ENCODE measurements at regions not wholly inside any gene's neighbourhood (a gene's known extent, or its start where the extent isn't known, plus 50 kb on each side); places are given as distances from the start of the nearest gene placed in this dataset.
A peak's percentile ranks its signal among the peaks of the same experiment; 100 is the strongest.

DNA sequence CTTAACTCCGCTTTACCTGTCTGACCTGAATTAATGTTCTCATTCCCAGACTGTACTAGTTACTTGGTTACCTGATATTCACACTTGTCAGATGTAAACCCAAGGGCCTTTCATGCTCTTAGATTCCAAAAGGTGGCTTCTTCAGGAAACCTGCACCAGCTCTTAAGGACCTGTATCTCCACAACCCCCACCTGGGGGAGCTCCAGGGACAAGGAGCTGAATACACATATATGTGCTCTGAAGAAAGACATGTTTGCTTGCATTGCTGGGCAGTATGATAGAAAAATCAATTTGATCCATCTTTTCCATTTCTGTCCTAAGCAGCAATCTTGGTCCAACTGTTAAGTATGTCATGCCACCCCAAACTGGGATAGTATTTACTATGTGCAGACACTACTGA is 64.8 kb upstream of the POU3F2 start:
- Histone ChIP-seq H3K4me1 (no peaks in the 10 kb centered on the region), H3K36me3 (no peaks in the 10 kb centered on the region), H3K27me3 (peaks cover 0 to 10% (median 0%) of the 10 kb centered on the region in 9 donors), H3K4me3 (no peak overlapping the region), H3K27ac (no peak overlapping the region), H3K9me3 (no peaks in the 10 kb centered on the region)
- TF ChIP-seq, protein P1, sequence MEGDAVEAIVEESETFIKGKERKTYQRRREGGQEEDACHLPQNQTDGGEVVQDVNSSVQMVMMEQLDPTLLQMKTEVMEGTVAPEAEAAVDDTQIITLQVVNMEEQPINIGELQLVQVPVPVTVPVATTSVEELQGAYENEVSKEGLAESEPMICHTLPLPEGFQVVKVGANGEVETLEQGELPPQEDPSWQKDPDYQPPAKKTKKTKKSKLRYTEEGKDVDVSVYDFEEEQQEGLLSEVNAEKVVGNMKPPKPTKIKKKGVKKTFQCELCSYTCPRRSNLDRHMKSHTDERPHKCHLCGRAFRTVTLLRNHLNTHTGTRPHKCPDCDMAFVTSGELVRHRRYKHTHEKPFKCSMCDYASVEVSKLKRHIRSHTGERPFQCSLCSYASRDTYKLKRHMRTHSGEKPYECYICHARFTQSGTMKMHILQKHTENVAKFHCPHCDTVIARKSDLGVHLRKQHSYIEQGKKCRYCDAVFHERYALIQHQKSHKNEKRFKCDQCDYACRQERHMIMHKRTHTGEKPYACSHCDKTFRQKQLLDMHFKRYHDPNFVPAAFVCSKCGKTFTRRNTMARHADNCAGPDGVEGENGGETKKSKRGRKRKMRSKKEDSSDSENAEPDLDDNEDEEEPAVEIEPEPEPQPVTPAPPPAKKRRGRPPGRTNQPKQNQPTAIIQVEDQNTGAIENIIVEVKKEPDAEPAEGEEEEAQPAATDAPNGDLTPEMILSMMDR (IDR thresholded peaks at IDR 0.05), result peak in 2 of 12 donors; percentile 8 to 10
- TF ChIP-seq POLR2A (IDR thresholded peaks at IDR 0.05), result no peak
- ATAC-seq (no peak), DNase-seq (no peak)
- intact Hi-C loops (cut with DNase I), result no loop called here
- WGBS, 4 donors, result 81 to 91% (median 88%) methylated on average over 1 of the region's 1 CpG

DNA sequence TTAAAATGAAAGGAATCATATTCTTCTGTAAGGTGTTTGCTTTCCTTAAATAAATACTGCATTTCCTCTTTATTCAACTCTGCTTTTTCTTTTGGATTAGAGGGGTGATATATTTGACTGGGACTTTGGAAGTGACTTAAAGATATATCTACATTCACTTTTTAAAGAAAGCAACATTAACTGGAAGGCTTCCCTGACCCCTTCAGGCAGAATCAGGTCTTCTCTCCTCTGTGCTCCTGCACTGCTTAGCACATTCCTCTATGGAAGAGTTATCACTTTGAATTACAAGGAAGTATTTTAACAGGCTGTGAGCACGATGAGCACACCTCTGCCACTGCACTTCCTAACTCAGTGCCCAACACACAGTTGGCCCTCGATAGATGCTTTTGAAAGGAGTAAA is 59.2 kb upstream of the POU3F2 start:
- H3K27ac ChIP-seq, result no peak overlapping the region
- TF ChIP-seq, protein P1 (IDR thresholded peaks at IDR 0.05), result no peak
- no peak for TF ChIP-seq POLR2A (IDR thresholded peaks at IDR 0.05)
- no peaks in the 10 kb centered on the region for H3K4me1 ChIP-seq
- H3K4me3 ChIP-seq, result no peak overlapping the region
- peaks cover 0 to 26% (median 3%) of the 10 kb centered on the region in 9 donors for H3K27me3 ChIP-seq
- no peaks in the 10 kb centered on the region for H3K36me3 ChIP-seq
- DNase-seq, result no peak
- intact Hi-C loops (cut with DNase I), result no loop called here
- H3K9me3 ChIP-seq, result no peaks in the 10 kb centered on the region
- WGBS, 4 donors, result 15 to 26% (median 23%) methylated on average over 2 of the region's 2 CpGs
- no peak for ATAC-seq

DNA sequence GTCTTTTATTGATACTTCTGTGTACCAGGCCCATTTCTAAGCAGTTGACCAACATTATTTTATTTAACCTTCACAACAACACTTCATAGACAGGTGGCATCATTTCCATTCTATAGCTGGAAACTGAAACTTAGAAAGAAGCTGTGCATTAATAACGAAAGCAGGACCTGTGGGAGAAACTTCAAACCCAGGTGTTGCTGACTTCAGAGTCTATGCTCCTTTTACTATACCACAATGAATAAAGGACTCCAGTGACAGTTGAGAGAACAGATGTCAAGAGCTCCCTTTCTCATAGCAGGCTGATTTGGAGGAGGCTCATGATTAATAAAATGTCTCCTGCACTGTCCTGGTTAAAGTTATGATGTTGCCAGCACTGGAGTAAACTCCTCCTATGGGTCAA is 56.6 kb upstream of the POU3F2 start:
- no peak for ATAC-seq
- peaks cover 0 to 31% (median 3%) of the 10 kb centered on the region in 9 donors for H3K27me3 ChIP-seq

DNA sequence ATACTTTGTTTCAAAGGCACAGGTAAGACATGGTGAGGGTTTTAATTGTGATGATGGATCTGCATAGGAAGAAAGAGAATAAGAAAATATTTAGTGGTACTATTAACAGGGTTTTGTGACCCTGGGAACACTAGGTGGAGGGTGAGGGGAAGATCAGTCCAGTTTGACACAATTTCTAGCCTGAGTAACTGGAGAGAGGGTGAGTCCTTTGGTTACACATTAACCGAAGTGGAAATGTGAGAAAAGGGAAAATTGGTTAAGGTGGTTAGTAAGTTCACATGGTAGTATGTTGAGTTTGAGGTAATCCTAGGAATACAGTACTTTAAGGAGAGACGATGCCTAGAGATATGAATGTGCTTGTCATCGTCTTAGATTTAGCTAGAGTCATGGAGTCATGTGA is 54.8 kb upstream of the POU3F2 start:
- Histone ChIP-seq H3K27me3 (peaks cover 0 to 29% (median 2%) of the 10 kb centered on the region in 9 donors), H3K4me1 (no peaks in the 10 kb centered on the region), H3K4me3 (no peak overlapping the region), H3K9me3 (no peaks in the 10 kb centered on the region), H3K27ac (no peak overlapping the region), H3K36me3 (no peaks in the 10 kb centered on the region)
- DNase-seq, result no peak
- TF ChIP-seq, protein P1 (IDR thresholded peaks at IDR 0.05), result no peak
- TF ChIP-seq POLR2A (IDR thresholded peaks at IDR 0.05), result no peak
- WGBS, 4 donors, result 77 to 85% (median 78%) methylated on average over 3 of the region's 3 CpGs
- intact Hi-C loops (cut with DNase I), result no loop called here
- no peak for ATAC-seq

More for the DNA sequence above, 56.6 kb upstream of the POU3F2 start:
- Histone ChIP-seq H3K4me3 (no peak overlapping the region), H3K36me3 (no peaks in the 10 kb centered on the region), H3K9me3 (no peaks in the 10 kb centered on the region), H3K4me1 (no peaks in the 10 kb centered on the region), H3K27ac (no peak overlapping the region)
- no peak for DNase-seq
- TF ChIP-seq, protein P1 (IDR thresholded peaks at IDR 0.05), result no peak
- no peak for TF ChIP-seq POLR2A (IDR thresholded peaks at IDR 0.05)
- intact Hi-C loops (cut with DNase I), result no loop called here
- 68 to 79% (median 71%) methylated on average over 1 of the region's 1 CpG for WGBS, 4 donors
